OCI-LY3 (cell line): ENCODE measurements at regions not wholly inside any gene's neighbourhood (a gene's known extent, or its start where the extent isn't known, plus 50 kb on each side); places are given as distances from the start of the nearest gene placed in this dataset.

Experiments
- H2AFZ ChIP-seq: fragments of 200-600, 300-600 bp; shearing (Covaris generic); 2 replicates; pipeline ENCODE4 v1.6.0; 2014; ENCODE audit warnings: antibody characterized with exemption, low read depth, low read length
- H3K27ac ChIP-seq: fragments of 200-600, 300-600 bp; sonication (generic); 2 replicates; pipeline ENCODE4 v1.5.1; 2014; ENCODE audit warnings: mild to moderate bottlenecking, low read length, moderate library complexity, mixed read lengths
- H3K27me3 ChIP-seq: fragments of 200-600, 300-600 bp; sonication (generic); 2 replicates; pipeline ENCODE4 v1.6.1; 2014; ENCODE audit warnings: low read depth, low read length, mixed read lengths
- H3K36me3 ChIP-seq: fragments of 200-600, 300-600 bp; sonication (generic); replicated peaks from 2 replicates; pipeline ENCODE3; 2014; ENCODE audit warnings: low read depth, low read length, mixed read lengths
- H3K4me1 ChIP-seq: fragments of 300-600, 200-600 bp; sonication (generic); 2 replicates; pipeline ENCODE4 v1.6.1; 2014; ENCODE audit warnings: low read length, mixed read lengths
- H3K4me2 ChIP-seq: fragments of 200-600, 300-600 bp; sonication (generic); 2 replicates; pipeline ENCODE4 v1.6.1; 2014; ENCODE audit warnings: low read length, mixed read lengths
- H3K4me3 ChIP-seq: fragments of 300-600, 200-600 bp; sonication (generic); 2 replicates; pipeline ENCODE4 v1.5.1; 2014; ENCODE audit warnings: antibody characterized with exemption, mild to moderate bottlenecking, low read length, moderate library complexity
- H3K79me2 ChIP-seq: fragments of 300-600, 200-600 bp; shearing (Covaris generic); 2 replicates; pipeline ENCODE4 v1.6.1; 2014; ENCODE audit warnings: mild to moderate bottlenecking, low read length, mixed read lengths
- H3K9ac ChIP-seq: fragments of 300-600, 200-600 bp; shearing (Covaris generic); 2 replicates; pipeline ENCODE4 v1.6.0; 2014; ENCODE audit warnings: mild to moderate bottlenecking, low read length, moderate library complexity
- H3K9me3 ChIP-seq: fragments of 200-600, 300-600 bp; shearing (Covaris generic); 2 replicates; pipeline ENCODE4 v1.6.1; 2014; ENCODE audit warnings: low read length, mixed read lengths; ENCODE audit not compliant: insufficient read depth
- H4K20me1 ChIP-seq: fragments of 200-600, 300-600 bp; sonication (generic); 2 replicates; pipeline ENCODE4 v1.6.1; 2016; ENCODE audit warnings: low read length, mixed read lengths; ENCODE audit not compliant: insufficient read depth
- CTCF ChIP-seq: fragments of 200-600, 300-600 bp; sonication (generic); IDR thresholded peaks from 2 replicates; pipeline ENCODE4 v1.5.1; 2014; ENCODE audit warnings: antibody characterized with exemption, low read length, low read depth
- EZH2phosphoT487 ChIP-seq: fragments of 200-600 bp; shearing (Covaris generic); IDR thresholded peaks from 2 replicates; pipeline ENCODE4 v1.6.1; 2018; ENCODE audit warnings: antibody characterized with exemption, mixed run types, low read depth

- H3K27me3 ChIP-seq: no peaks in the 10 kb centered on the region
- H3K9ac ChIP-seq: no peak overlapping the region
- H3K27ac ChIP-seq: no peak overlapping the region
- H3K79me2 ChIP-seq: no peaks in the 10 kb centered on the region
- H3K4me2 ChIP-seq: no peak overlapping the region
- no peak overlapping the region for H3K4me3 ChIP-seq
- H2AFZ ChIP-seq: no peak overlapping the region
- no peaks in the 10 kb centered on the region for H4K20me1 ChIP-seq
- no peaks in the 10 kb centered on the region for H3K4me1 ChIP-seq
- H3K9me3 ChIP-seq: no peaks in the 10 kb centered on the region
- TF ChIP-seq CTCF (no peak), EZH2phosphoT487 (no peak)
- H3K36me3 ChIP-seq: no peaks in the 10 kb centered on the region
Measured at GRCh38 chr10:2366264-2366931, 629.1 kb upstream of the ADARB2 start.

- Histone ChIP-seq H3K27ac (no peak overlapping the region), H3K9me3 (no peaks in the 10 kb centered on the region), H3K4me2 (no peak overlapping the region), H4K20me1 (no peaks in the 10 kb centered on the region), H2AFZ (no peak overlapping the region), H3K79me2 (no peaks in the 10 kb centered on the region), H3K4me1 (no peaks in the 10 kb centered on the region), H3K36me3 (no peaks in the 10 kb centered on the region), H3K4me3 (no peak overlapping the region), H3K27me3 (no peaks in the 10 kb centered on the region), H3K9ac (no peak overlapping the region)
- TF ChIP-seq CTCF: no peak
- TF ChIP-seq EZH2phosphoT487: no peak
Measured at GRCh38 chr10:2362331-2362730, 625.0 kb upstream of the ADARB2 start.

- no peak overlapping the region for H3K4me3 ChIP-seq
- H3K4me1 ChIP-seq: no peaks in the 10 kb centered on the region
- no peak for TF ChIP-seq EZH2phosphoT487
- TF ChIP-seq CTCF: no peak
- no peaks in the 10 kb centered on the region for H4K20me1 ChIP-seq
- H3K9me3 ChIP-seq: no peaks in the 10 kb centered on the region
- H3K9ac ChIP-seq: no peak overlapping the region
- H3K4me2 ChIP-seq: no peak overlapping the region
- H3K36me3 ChIP-seq: no peaks in the 10 kb centered on the region
- no peaks in the 10 kb centered on the region for H3K27me3 ChIP-seq
- no peak overlapping the region for H3K27ac ChIP-seq
- no peak overlapping the region for H2AFZ ChIP-seq
- no peaks in the 10 kb centered on the region for H3K79me2 ChIP-seq
Measured at GRCh38 chr10:2358586-2358985, 621.3 kb upstream of the ADARB2 start.

GRCh38 chr10:2356670-2357069, 619.3 kb upstream of the ADARB2 start:
- H3K9ac ChIP-seq: no peak overlapping the region
- H3K4me2 ChIP-seq: no peak overlapping the region
- no peaks in the 10 kb centered on the region for H3K9me3 ChIP-seq
- H3K4me3 ChIP-seq: no peak overlapping the region
- no peak for TF ChIP-seq CTCF
- TF ChIP-seq EZH2phosphoT487: no peak
- H3K36me3 ChIP-seq: no peaks in the 10 kb centered on the region
- no peaks in the 10 kb centered on the region for H3K79me2 ChIP-seq
- H3K4me1 ChIP-seq: no peaks in the 10 kb centered on the region
- no peak overlapping the region for H2AFZ ChIP-seq
- H3K27ac ChIP-seq: no peak overlapping the region
- H3K27me3 ChIP-seq: no peaks in the 10 kb centered on the region
- H4K20me1 ChIP-seq: no peaks in the 10 kb centered on the region
